Calu3 (cell line): ENCODE measurements at regions not wholly inside any gene's neighbourhood (a gene's known extent, or its start where the extent isn't known, plus 50 kb on each side); places are given as distances from the start of the nearest gene placed in this dataset.

Experiments
- BruUV-seq: library from RNA; stranded (reverse); fragments of 400-500 nt; replicated peaks from 2 replicates; lab custom pipeline; 2021; lab: Mats Ljungman, UMichigan
- CTCF ChIA-PET: fragments of 300-600 bp; sonication (Branson Sonifier 250); formaldehyde crosslinking; loops from one replicate; lab custom pipeline; 2022; ENCODE audit warnings: antibody characterized with exemption; lab: Charles Lee
- DNase-seq: peaks from one replicate; pipeline ENCODE4 v3.0.0; 2022
- H3K27ac Mint-ChIP-seq: one replicate; pipeline ENCODE4 v1.8.0; 2022; ENCODE audit warnings: mixed read lengths; ENCODE audit not compliant: unreplicated experiment
- H3K27me3 Mint-ChIP-seq: one replicate; pipeline ENCODE4 v1.8.0; 2022; ENCODE audit warnings: mixed read lengths; ENCODE audit not compliant: unreplicated experiment
- H3K36me3 Mint-ChIP-seq: one replicate; pipeline ENCODE4 v1.8.0; 2022; ENCODE audit warnings: mild to moderate bottlenecking, moderate library complexity, mixed read lengths; ENCODE audit not compliant: insufficient read depth, unreplicated experiment
- H3K4me1 Mint-ChIP-seq: one replicate; pipeline ENCODE4 v1.8.0; 2022; ENCODE audit warnings: mild to moderate bottlenecking, low read depth, mixed read lengths; ENCODE audit not compliant: unreplicated experiment
- H3K4me3 Mint-ChIP-seq: one replicate; pipeline ENCODE4 v1.8.0; 2022; ENCODE audit warnings: mild to moderate bottlenecking, low read depth, moderate library complexity, mixed read lengths; ENCODE audit not compliant: unreplicated experiment
- H3K9me3 Mint-ChIP-seq: one replicate; pipeline ENCODE4 v1.8.0; 2022; ENCODE audit warnings: low read depth, mixed read lengths; ENCODE audit not compliant: unreplicated experiment
- intact Hi-C: fragments of 100-400 bp; cut with micrococcal nuclease; formaldehyde crosslinking; loops from one replicate; pipeline ENCODE4 v1.10.0; 2022; ENCODE audit not compliant: unreplicated experiment
- TF ChIP-seq, protein P1 (sequence below): fragments of 200-600 bp; IDR thresholded peaks from one replicate; pipeline ENCODE4 v1.8.0; 2022; ENCODE audit warnings: antibody characterized with exemption; ENCODE audit not compliant: unreplicated experiment

DNA sequence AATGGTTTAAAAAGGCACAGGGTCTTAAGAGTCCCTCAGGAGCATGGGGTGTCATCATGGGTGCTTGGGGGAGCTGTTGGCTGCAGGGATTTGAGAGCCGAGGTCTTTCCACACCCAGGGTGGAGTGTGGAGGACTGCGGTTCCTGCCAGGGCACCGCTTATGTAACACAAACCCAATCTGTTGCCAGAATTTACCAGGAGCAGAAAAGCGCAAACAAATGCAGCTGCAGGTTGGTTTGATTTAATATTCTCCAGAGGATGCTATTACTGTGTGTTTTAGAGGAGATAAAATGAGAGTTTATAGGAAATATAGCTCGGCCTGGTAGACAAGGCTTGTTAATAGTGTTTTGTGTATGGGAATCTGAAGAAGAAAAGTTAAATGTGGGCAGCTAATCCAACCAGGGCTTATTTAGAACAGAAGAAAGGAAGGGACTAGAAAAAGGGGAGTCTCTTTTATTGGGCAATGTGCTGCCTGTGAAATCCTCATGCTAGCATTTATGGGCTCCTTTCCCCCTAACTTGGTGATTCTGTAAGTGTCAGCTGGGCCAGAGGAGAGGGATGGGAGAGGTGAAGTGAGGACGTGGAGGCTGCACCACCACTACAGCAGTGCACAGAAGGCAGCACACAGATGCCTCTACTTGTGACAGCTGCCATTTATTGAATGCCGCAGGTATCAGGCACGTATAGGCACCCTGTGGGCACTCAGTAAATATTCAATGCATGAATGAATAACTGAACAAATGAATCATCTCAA is 174.7 kb downstream of the KATNIP start:
- Mint-ChIP-seq H3K27me3 (no peaks in the 10 kb centered on the region), H3K27ac (no peak overlapping the region), H3K4me1 (no peaks in the 10 kb centered on the region), H3K4me3 (no peak overlapping the region), H3K36me3 (no peaks in the 10 kb centered on the region), H3K9me3 (no peaks in the 10 kb centered on the region)
- intact Hi-C loops = no loop called here
- no peak for DNase-seq
- CTCF ChIA-PET = no interaction called here
- no TSS peak for BruUV-seq
- TF ChIP-seq, protein P1, sequence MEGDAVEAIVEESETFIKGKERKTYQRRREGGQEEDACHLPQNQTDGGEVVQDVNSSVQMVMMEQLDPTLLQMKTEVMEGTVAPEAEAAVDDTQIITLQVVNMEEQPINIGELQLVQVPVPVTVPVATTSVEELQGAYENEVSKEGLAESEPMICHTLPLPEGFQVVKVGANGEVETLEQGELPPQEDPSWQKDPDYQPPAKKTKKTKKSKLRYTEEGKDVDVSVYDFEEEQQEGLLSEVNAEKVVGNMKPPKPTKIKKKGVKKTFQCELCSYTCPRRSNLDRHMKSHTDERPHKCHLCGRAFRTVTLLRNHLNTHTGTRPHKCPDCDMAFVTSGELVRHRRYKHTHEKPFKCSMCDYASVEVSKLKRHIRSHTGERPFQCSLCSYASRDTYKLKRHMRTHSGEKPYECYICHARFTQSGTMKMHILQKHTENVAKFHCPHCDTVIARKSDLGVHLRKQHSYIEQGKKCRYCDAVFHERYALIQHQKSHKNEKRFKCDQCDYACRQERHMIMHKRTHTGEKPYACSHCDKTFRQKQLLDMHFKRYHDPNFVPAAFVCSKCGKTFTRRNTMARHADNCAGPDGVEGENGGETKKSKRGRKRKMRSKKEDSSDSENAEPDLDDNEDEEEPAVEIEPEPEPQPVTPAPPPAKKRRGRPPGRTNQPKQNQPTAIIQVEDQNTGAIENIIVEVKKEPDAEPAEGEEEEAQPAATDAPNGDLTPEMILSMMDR = no peak

DNA sequence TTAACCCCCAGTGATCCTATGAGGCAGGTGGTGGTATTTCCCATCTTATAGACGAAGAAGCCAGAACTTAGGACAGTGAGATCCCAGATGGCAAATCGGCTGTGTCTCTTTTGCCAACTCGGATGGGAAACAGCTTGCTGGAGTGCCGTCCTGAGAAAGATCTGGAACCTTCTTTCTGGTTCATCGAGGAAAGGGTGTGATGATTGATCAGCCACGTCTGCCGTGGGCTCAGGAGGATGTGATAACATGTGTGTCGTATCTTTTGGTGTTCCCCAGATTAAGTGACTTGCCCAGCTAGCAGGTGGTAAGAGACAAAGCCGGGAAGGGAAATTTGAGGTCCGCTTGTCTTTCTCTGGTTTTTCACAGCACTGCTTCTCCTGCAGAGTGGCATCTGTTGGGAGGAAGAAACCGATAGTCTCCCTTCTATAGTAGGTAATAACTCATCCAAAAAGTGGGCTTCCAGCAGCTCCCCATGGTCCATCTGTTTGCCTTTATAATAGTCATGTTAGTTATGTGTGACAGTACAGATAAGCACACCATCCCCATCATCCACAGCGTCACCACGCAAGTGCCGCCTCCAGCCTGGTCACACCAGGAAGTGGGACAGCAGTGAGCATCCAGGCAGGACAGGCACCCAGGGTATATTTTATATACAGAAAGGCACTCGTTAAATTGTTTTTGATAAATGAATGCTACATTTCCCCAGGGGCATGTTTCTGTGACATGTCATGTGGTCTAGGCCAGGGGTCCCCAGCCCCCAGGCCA is 175.5 kb downstream of the KATNIP start:
- DNase-seq = no peak
- CTCF ChIA-PET = no interaction called here
- no peaks in the 10 kb centered on the region for H3K36me3 Mint-ChIP-seq
- H3K27me3 Mint-ChIP-seq = no peaks in the 10 kb centered on the region
- H3K4me3 Mint-ChIP-seq = no peak overlapping the region
- H3K27ac Mint-ChIP-seq = no peak overlapping the region
- BruUV-seq = no TSS peak
- TF ChIP-seq, protein P1 = no peak
- no peaks in the 10 kb centered on the region for H3K4me1 Mint-ChIP-seq
- intact Hi-C loops = no loop called here
- H3K9me3 Mint-ChIP-seq = no peaks in the 10 kb centered on the region

DNA sequence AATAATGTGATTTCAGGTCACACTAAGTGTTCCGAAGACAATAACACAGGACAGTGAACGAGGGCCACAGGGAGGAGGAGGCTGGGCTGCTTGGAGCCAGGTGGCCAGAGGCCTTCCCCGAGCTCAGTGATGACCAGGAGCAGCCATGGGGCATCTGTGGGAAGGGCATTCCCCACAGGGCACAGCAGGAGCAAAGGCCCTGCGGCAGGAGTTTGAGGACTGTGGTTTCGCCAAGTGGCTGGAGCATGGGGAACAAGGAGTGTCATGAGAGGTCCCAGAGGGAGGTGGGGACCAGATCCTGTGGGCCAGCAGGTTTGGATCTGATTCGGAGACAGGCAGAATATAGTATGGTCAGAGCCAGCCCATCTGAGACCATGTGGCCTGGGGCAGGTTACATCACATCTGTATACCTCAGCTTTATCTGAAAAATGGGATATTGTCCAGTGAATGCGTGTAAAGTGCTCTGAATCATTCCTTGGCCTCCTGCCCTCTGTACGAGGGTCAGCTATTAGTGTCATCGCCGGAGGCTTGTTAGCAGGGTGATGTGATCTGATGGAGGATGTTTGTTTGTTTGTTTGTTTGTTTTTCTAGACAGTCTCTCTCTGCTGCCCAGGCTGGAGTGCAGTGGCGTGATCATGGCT is 176.8 kb downstream of the KATNIP start:
- TF ChIP-seq, protein P1 = no peak
- H3K4me3 Mint-ChIP-seq = no peak overlapping the region
- no peak for DNase-seq
- intact Hi-C loops = no loop called here
- no peaks in the 10 kb centered on the region for H3K36me3 Mint-ChIP-seq
- H3K4me1 Mint-ChIP-seq = no peaks in the 10 kb centered on the region
- H3K9me3 Mint-ChIP-seq = no peaks in the 10 kb centered on the region
- no peaks in the 10 kb centered on the region for H3K27me3 Mint-ChIP-seq
- CTCF ChIA-PET = no interaction called here
- no peak overlapping the region for H3K27ac Mint-ChIP-seq
- no TSS peak for BruUV-seq

DNA sequence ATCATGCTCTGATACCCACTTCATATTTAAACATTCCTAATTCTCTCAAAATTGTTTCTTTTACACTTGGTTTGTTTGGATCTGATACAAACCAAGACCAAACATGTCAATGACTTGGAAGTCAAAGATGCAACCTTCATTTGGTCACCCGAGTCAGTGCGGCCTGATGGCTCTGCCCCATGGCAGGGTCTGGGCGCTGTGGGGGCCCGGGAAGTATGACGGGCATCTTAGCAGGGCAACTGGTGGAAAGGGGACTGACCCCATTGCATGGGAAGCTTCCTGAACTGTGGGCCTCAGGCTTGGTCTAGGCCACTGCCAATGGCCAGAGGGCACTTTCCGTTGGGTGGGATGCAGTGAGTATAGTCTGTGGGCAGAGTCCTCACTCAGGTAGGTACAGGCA is 178.0 kb downstream of the KATNIP start:
- H3K36me3 Mint-ChIP-seq = no peaks in the 10 kb centered on the region
- no peak overlapping the region for H3K27ac Mint-ChIP-seq
- H3K9me3 Mint-ChIP-seq = no peaks in the 10 kb centered on the region
- BruUV-seq = no TSS peak
- intact Hi-C loops = no loop called here
- no peaks in the 10 kb centered on the region for H3K4me1 Mint-ChIP-seq
- DNase-seq = no peak
- CTCF ChIA-PET = no interaction called here
- H3K27me3 Mint-ChIP-seq = no peaks in the 10 kb centered on the region
- TF ChIP-seq, protein P1 = no peak
- no peak overlapping the region for H3K4me3 Mint-ChIP-seq
